GM23248 (cell line): ENCODE measurements at regions not wholly inside any gene's neighbourhood (a gene's known extent, or its start where the extent isn't known, plus 50 kb on each side); places are given as distances from the start of the nearest gene placed in this dataset.

Experiments used
- DNase-seq: peaks from one replicate; pipeline ENCODE4 v3.0.0-alpha.2; 2015
- H2AFZ ChIP-seq: fragments of 200-600 bp; sonication (generic); 2 replicates; pipeline ENCODE4 v1.6.1; 2016; ENCODE audit warnings: antibody characterized with exemption
- H3F3A ChIP-seq: fragments of 200-600 bp; sonication (generic); 2 replicates; pipeline ENCODE4 v1.6.1; 2016; ENCODE audit warnings: mild to moderate bottlenecking, antibody characterized with exemption, mixed run types; ENCODE audit not compliant: insufficient read depth
- H3K27ac ChIP-seq: fragments of 200-600 bp; sonication (generic); 2 replicates; pipeline ENCODE4 v1.5.1; 2016; ENCODE audit warnings: mild to moderate bottlenecking
- H3K27me3 ChIP-seq: fragments of 200-600 bp; sonication (generic); replicated peaks from 2 replicates; pipeline ENCODE4 v1.6.1; 2016; ENCODE audit warnings: mild to moderate bottlenecking; ENCODE audit not compliant: insufficient read depth
- H3K36me3 ChIP-seq: fragments of 200-600 bp; sonication (generic); 2 replicates; pipeline ENCODE4 v1.6.1; 2016; ENCODE audit warnings: low read depth, mild to moderate bottlenecking
- H3K4me1 ChIP-seq: fragments of 200-600 bp; sonication (generic); 2 replicates; pipeline ENCODE4 v1.6.1; 2016; ENCODE audit warnings: mild to moderate bottlenecking; ENCODE audit not compliant: insufficient read depth
- H3K4me2 ChIP-seq: fragments of 200-600 bp; sonication (generic); one replicate; pipeline ENCODE4 v1.6.1; 2016; ENCODE audit warnings: mild to moderate bottlenecking; ENCODE audit not compliant: unreplicated experiment
- H3K4me3 ChIP-seq: fragments of 200-600 bp; sonication (generic); 2 replicates; pipeline ENCODE4 v1.5.1; 2016; ENCODE audit warnings: mild to moderate bottlenecking
- H3K79me2 ChIP-seq: fragments of 200-600 bp; sonication (generic); 2 replicates; pipeline ENCODE4 v1.6.1; 2016; ENCODE audit warnings: mild to moderate bottlenecking; ENCODE audit not compliant: insufficient read depth
- H3K9ac ChIP-seq: fragments of 200-600 bp; sonication (generic); 2 replicates; pipeline ENCODE4 v1.6.1; 2016; ENCODE audit warnings: mild to moderate bottlenecking
- H3K9me2 ChIP-seq: fragments of 200-600 bp; sonication (generic); 2 replicates; pipeline ENCODE4 v1.6.1; 2016; ENCODE audit warnings: mixed run types, mild to moderate bottlenecking, moderate library complexity; ENCODE audit not compliant: insufficient read depth
- H3K9me3 ChIP-seq: fragments of 200-600 bp; sonication (generic); one replicate; pipeline ENCODE4 v1.6.1; 2017; ENCODE audit warnings: low read depth
- H4K20me1 ChIP-seq: fragments of 200-600 bp; sonication (generic); 2 replicates; pipeline ENCODE4 v1.6.0; 2016; ENCODE audit not compliant: insufficient read depth
- EZH2 ChIP-seq: fragments of 200-600 bp; sonication (generic); IDR thresholded peaks from 2 replicates; pipeline ENCODE4 v1.6.1; 2018; ENCODE audit warnings: antibody characterized with exemption, mild to moderate bottlenecking; ENCODE audit not compliant: insufficient read depth, poor library complexity, severe bottlenecking
- EZH2phosphoT487 ChIP-seq: fragments of 200-600 bp; sonication (generic); IDR thresholded peaks from 2 replicates; pipeline ENCODE4 v1.6.1; 2018; ENCODE audit warnings: antibody characterized with exemption, moderate library complexity, mild to moderate bottlenecking, low read depth; ENCODE audit not compliant: insufficient read depth
- WGBS, 2 experiments: methylation state at CpG; one replicate each; pipeline ENCODE4 v1.1.6; 2015 to 2017; ENCODE audit warnings: low lambda C conversion rate in 2 of 2, low coverage in 1 of 2; ENCODE audit errors: missing lambda C conversion rate in 2 of 2; 5-methylcytosine and 5-hydroxymethylcytosine counted together
- in situ Hi-C: fragments of 300-500 bp; cut with MboI; formaldehyde crosslinking; loops from 2 replicates; pipeline ENCODE4 v1.15.0; 2020

DNA sequence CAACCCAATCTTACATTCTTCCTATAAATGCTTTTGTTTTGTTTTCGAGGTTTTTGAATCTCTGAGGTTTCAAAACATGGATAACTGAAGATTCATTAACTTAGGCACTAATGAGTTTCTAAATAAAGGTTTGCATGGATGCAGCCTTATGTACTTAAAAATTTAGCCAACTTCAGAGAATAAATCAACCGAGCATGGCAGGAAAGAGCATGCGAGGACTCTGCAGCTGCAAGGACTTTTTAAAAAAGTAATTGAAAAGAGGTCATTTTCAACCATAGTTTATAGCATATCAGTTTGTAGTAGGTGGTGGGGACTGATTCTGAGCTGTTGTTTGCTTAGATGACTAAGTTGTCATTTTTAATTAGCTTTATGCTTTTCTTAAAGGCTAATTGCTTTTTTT is 567.0 kb upstream of the ZEB2 start:
- no peak for DNase-seq
- no peaks in the 10 kb centered on the region for H3K9me3 ChIP-seq
- no peak overlapping the region for H2AFZ ChIP-seq
- H3K27me3 ChIP-seq: no peaks in the 10 kb centered on the region
- no peak overlapping the region for H3K9ac ChIP-seq
- H3K36me3 ChIP-seq: no peaks in the 10 kb centered on the region
- in situ Hi-C loops: no loop called here
- no peak overlapping the region for H3K27ac ChIP-seq
- no peak overlapping the region for H3K4me3 ChIP-seq
- no peaks in the 10 kb centered on the region for H3K9me2 ChIP-seq
- no peaks in the 10 kb centered on the region for H3K79me2 ChIP-seq
- TF ChIP-seq EZH2phosphoT487: no peak
- TF ChIP-seq EZH2: no peak
- H3K4me1 ChIP-seq: peaks cover 21% of the 10 kb centered on the region
- WGBS, 2 experiments: 95 to 96% methylated on average over 3 of the region's 3 CpGs
- H3F3A ChIP-seq: peaks cover 13% of the 10 kb centered on the region
- H4K20me1 ChIP-seq: no peaks in the 10 kb centered on the region
- H3K4me2 ChIP-seq: no peak overlapping the region

GRCh38 chr2:145085612-145086011 is 565.7 kb upstream of the ZEB2 start:
- peak overlapping the region; percentile 3 for H3K4me2 ChIP-seq
- H3K27me3 ChIP-seq: no peaks in the 10 kb centered on the region
- no peaks in the 10 kb centered on the region for H4K20me1 ChIP-seq
- H3K9ac ChIP-seq: peak overlapping the region; percentile 9; the same call in 1 of the 2 replicates
- peak overlapping the region; percentile 28; the same call in 1 of the 2 replicates for H2AFZ ChIP-seq
- peak; percentile 48 for DNase-seq
- peaks cover under 1% of the 10 kb centered on the region; the same call in 1 of the 2 replicates for H3F3A ChIP-seq
- TF ChIP-seq EZH2 (no peak), EZH2phosphoT487 (no peak)
- H3K9me3 ChIP-seq: no peaks in the 10 kb centered on the region
- no peak overlapping the region for H3K4me3 ChIP-seq
- H3K27ac ChIP-seq: 0 out of 2 replicates have a peak overlapping the region, but pooled peaks have one; percentile 2
- 37 to 39% methylated on average over 3 of the region's 3 CpGs for WGBS, 2 experiments
- H3K4me1 ChIP-seq: peaks cover 10% of the 10 kb centered on the region
- no peaks in the 10 kb centered on the region for H3K9me2 ChIP-seq
- no peaks in the 10 kb centered on the region for H3K79me2 ChIP-seq
- in situ Hi-C loops: no loop called here
- H3K36me3 ChIP-seq: no peaks in the 10 kb centered on the region

DNA sequence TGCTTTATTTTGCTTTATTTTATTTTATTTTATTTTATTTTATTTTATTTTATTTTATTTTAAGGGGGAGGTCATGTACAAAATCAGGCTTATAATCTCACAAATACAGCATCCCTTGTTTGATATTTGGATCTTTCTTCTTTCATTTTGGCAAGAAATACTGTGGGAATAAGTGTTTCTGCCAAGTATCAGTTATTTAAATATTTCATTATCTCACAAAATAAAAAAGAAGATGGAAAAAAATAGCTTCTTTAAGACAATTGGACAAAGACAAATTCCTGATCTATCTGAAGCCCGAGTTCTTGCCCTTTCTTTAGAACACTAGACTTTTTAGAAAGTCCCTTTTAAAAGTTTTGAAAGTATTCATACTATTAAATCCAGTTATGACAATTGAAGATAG is 560.5 kb upstream of the ZEB2 start:
- H3K36me3 ChIP-seq: no peaks in the 10 kb centered on the region
- in situ Hi-C loops: no loop called here

DNA sequence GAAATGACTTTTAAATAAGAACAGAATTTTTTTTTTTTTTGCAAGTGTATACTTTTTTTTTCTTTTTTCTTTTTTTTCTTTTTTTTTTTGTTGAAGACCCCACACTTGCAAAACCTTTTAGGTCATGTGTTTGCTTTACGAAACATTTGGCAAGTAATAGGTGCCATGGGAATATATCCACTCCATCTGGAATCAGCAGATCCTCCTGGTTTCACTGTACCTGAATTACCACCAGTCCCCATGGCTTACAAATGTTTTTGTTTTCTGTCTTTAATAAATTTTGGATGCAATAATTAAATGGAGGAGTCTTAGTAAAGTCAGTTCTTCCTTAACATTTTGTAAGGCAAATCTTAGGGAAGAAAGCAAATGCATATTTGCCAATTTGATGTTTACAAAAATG is 559.7 kb upstream of the ZEB2 start:
- Histone ChIP-seq H3K4me3 (no peak overlapping the region), H3K4me1 (peaks cover 14% of the 10 kb centered on the region), H3K36me3 (no peaks in the 10 kb centered on the region), H3K79me2 (no peaks in the 10 kb centered on the region), H3K27me3 (no peaks in the 10 kb centered on the region), H2AFZ (no peak overlapping the region), H3K9me3 (no peaks in the 10 kb centered on the region), H3K4me2 (no peak overlapping the region), H3K27ac (no peak overlapping the region), H3K9ac (no peak overlapping the region), H3F3A (no peaks in the 10 kb centered on the region), H4K20me1 (no peaks in the 10 kb centered on the region), H3K9me2 (no peaks in the 10 kb centered on the region)
- DNase-seq: no peak
- no peak for TF ChIP-seq EZH2
- TF ChIP-seq EZH2phosphoT487: no peak
- WGBS, 2 experiments: 82 to 92% methylated on average over 1 of the region's 1 CpG
- in situ Hi-C loops: no loop called here

More for the DNA sequence above, 560.5 kb upstream of the ZEB2 start:
- Histone ChIP-seq H3K27ac (no peak overlapping the region), H4K20me1 (no peaks in the 10 kb centered on the region), H3K4me2 (no peak overlapping the region), H2AFZ (no peak overlapping the region), H3K4me3 (no peak overlapping the region), H3K9me2 (no peaks in the 10 kb centered on the region), H3K27me3 (no peaks in the 10 kb centered on the region), H3F3A (no peaks in the 10 kb centered on the region), H3K79me2 (no peaks in the 10 kb centered on the region), H3K4me1 (peaks cover 11% of the 10 kb centered on the region), H3K9ac (no peak overlapping the region), H3K9me3 (no peaks in the 10 kb centered on the region)
- 20 to 27% methylated on average over 1 of the region's 1 CpG for WGBS, 2 experiments
- no peak for TF ChIP-seq EZH2
- TF ChIP-seq EZH2phosphoT487: no peak
- DNase-seq: no peak

DNA sequence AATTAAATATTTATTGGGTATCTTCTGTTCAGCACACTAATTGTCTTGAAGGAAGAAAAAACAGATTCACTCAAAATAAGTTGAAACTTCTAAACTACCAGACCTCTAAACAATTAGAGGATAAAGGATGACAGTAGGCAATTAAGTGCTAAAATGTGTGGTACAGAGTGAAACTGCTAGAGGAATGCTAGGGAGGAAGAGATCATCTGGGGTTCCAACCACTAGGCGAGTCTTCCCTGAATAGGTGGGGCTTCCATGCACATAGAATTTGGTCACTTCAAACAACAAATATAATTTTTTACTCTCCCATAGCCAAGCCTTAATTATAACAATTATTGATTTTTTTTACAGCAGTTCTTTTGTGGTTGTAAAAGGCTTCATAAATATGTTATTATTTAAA is 559.0 kb upstream of the ZEB2 start:
- no peak overlapping the region for H3K4me2 ChIP-seq
- H2AFZ ChIP-seq: no peak overlapping the region
- H3F3A ChIP-seq: no peaks in the 10 kb centered on the region
- TF ChIP-seq EZH2phosphoT487 (no peak), EZH2 (no peak)
- H4K20me1 ChIP-seq: no peaks in the 10 kb centered on the region
- no peaks in the 10 kb centered on the region for H3K36me3 ChIP-seq
- H3K27me3 ChIP-seq: no peaks in the 10 kb centered on the region
- no peak overlapping the region for H3K27ac ChIP-seq
- no peak overlapping the region for H3K9ac ChIP-seq
- in situ Hi-C loops: no loop called here
- H3K9me2 ChIP-seq: no peaks in the 10 kb centered on the region
- H3K4me1 ChIP-seq: peaks cover 14% of the 10 kb centered on the region
- no peaks in the 10 kb centered on the region for H3K79me2 ChIP-seq
- H3K4me3 ChIP-seq: no peak overlapping the region
- WGBS, 2 experiments: 83 to 88% methylated on average over 1 of the region's 1 CpG
- H3K9me3 ChIP-seq: no peaks in the 10 kb centered on the region
- DNase-seq: no peak
